HG03565 (cell line): ENCODE measurements at regions not wholly inside any gene's neighbourhood (a gene's known extent, or its start where the extent isn't known, plus 50 kb on each side); places are given as distances from the start of the nearest gene placed in this dataset.
"Not testable (repeated sequence)": the region's sequence is repeated elsewhere in the genome, so short reads cannot be mapped to it uniquely, and the experiment has no call there.

Source experiments
- ATAC-seq: cut with Tn5 transposase; IDR thresholded peaks from one replicate; pipeline ENCODE4 v1.9.1; 2021; ENCODE audit warnings: mild to moderate bottlenecking, moderate library complexity; ENCODE audit not compliant: unreplicated experiment

DNA sequence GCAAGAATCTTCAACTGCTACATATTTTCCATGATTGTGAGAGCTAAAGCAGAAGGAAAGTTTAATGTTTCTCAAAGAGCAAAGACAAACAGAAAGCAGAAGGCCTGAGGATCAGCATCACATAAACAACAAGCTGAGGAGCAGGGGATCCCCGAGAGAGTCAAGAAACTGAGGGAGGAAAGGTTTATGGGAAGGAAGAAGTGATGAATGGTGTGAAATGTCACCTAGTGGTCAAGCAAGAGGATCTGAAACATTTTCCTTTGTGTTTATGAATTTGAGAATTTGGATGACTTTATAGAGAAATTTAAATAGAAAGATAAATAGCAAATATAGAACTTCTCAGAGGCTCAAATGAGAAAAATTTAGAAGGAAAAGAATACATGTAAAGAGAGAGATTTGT lies 481.9 kb downstream of the CHSY3 start:
- ATAC-seq = no peak

DNA sequence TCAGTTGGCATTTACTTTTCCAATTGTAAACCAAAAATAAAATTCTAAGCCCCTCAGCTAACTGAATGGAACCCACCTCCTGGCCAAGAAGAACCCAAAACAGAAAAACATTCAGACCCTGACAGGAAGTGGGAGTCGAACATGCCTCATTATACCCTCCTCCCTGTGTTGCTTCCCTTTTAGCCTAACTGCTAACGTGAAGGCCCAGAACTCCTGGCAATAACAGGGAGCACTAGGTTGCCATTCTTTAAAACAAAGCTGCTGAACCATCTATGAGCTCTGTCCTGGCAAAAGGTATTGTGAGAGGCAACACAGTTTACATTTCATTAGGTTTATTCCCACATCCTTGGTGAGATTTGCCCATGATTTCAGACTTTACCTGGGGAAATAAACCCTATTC lies 481.4 kb downstream of the CHSY3 start:
- no peak for ATAC-seq

DNA sequence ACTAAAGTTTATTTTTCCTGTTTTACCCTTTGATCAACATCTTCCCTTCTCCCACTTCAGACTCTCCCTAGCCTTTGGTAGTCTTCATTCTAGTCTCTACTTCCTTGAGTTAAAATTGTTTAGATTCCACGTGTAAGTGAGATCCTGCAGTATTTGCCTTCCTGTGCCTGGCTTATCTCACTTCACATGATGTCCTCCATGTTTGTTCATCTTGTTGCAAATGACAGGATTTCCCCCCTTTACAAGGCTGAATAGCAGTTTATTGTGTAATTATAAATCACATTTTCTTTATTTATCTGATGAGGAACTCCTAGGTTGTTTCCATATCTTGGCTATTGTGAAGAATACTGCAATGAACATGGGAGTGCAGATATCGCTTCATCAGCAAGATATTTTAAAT lies 461.7 kb downstream of the CHSY3 start:
- ATAC-seq = no peak

DNA sequence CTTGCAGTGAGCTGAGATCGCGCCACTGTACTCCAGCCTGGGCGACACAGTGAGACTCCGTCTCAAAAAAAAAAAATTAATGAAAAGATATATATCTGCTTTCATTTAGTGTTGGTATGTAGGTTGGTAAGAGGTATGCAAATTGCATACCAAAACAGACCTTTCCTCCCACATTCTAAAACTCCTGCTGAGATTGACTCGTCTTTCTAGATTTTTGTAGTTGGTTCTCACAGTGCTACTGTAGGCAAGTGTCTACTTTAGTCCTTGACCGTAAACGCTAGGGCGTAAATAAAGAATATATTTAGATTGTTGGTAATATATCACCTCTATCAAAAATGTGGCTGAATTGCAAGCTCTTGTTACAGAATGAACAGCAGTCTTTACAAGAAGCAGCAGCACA lies 445.9 kb downstream of the CHSY3 start:
- ATAC-seq = no peak

DNA sequence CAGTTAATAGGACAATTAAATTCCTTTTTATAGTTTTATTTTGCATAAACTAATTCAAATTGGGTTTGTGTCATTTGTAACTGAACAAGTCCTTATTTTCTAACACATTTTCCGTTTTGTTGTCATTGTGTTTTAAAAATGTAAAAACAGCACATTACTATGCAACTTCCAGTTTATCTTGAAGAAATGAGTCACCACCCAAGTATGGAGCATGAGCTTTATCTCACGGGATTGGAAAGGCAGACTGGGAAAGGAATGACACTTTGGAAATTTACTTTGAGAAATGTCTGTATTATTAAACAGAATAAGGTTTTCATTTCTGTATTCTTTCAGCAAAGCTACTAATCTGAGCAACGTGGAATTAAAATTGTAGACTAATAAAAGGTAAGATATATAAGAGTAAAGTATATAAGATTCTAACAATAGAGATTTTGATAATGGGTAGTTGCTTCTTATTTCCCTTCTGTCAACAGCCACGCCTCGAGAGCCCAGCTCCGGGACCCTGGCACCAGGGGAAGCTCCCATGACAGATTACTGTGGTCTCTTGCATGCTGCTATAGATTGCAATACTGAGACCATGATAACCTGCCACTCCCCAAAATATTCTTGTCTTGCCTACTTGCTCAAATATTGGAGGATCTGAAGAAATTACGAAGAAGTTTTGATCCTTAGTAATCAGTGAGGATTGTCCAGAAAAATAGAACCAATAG lies 433.1 kb downstream of the CHSY3 start:
- ATAC-seq = no peak

DNA sequence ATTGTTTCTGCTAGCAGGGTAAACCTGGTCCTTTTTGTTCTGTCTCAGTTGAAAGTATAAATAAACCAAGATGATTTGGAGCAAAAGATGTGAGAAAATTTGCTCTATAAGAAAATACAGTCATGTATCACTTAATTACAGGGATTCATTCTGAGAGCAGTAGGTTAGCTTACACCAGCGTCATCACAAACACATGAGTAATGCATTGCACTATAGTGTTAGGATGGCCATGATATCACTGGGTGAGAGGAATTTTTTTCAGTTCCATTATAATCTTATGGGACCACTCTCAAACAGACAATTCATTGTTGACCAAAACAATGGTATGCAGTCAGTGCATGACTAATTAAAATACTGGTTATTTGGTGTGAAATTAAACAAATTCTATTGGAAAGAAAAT lies 430.9 kb downstream of the CHSY3 start:
- ATAC-seq = no peak

DNA sequence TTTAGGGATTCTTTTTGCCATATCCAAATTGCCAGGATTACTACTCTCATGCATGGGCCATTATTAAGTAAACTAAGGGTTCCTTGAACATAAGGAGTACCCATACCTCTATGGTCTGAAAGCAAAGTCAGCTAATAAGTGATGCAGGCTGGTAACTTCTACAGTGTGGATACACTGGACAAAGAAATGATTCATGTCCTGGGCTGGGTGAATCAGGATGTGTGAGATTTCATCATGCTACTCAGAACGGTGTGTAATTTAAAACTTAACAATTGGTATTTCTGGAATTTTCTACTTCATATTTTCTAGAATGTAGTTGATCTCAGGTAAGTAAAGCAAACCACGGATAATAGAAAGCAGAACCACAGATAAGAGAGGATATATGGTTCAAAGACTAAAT lies 428.8 kb downstream of the CHSY3 start:
- no peak for ATAC-seq

DNA sequence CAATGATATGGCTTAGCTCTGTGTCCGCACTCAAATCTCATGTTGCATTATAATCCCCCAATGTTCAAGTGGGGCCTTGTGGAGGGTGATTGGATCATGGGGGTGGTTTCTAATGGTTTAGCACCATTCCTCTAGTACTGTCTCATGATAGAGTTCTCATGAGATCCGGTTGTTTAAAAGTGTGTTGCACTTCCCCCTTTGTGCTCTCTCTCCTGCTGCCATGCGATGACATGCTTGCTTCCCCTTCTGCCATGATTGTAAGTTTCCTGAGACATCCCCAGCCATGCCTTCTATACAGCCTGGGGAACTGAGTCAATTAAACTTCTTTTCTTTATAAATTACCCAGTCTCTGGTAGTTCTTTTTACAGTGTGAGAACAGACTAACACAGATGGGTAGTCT lies 427.1 kb downstream of the CHSY3 start:
- no peak for ATAC-seq

DNA sequence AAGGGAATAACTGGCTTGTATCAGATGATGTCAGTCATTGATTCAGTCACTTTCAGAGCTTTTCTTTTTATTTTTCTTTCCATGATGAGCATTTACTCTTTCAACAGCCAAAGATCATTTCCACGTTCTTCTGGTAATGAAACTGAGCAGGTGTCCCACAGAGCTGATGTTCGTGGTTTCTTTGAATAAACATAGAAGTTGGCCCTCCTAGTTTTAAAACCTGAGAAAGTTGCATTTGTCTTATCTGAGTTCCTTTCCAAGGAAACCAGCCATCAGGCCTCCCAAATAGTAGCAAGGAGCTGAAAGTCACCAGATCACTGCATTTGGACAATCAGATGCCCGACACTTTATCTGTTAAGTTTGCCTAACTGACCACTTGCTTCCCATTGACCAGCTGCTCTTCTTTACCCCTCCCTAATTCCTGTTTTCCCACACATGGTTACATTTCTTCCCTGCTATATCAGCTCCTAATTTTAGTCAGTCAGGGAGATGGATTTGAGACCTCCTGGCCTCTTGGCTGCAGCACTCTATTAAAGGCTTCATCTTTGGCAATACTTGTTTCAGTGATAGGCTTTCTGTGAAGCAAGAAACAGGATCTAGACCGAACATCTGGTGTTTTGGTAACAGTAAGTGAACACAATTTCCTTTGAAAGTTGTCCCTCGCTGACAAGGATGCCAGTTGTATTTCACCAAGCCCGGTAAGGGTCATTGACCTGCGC lies 420.8 kb downstream of the CHSY3 start:
- ATAC-seq = no peak

DNA sequence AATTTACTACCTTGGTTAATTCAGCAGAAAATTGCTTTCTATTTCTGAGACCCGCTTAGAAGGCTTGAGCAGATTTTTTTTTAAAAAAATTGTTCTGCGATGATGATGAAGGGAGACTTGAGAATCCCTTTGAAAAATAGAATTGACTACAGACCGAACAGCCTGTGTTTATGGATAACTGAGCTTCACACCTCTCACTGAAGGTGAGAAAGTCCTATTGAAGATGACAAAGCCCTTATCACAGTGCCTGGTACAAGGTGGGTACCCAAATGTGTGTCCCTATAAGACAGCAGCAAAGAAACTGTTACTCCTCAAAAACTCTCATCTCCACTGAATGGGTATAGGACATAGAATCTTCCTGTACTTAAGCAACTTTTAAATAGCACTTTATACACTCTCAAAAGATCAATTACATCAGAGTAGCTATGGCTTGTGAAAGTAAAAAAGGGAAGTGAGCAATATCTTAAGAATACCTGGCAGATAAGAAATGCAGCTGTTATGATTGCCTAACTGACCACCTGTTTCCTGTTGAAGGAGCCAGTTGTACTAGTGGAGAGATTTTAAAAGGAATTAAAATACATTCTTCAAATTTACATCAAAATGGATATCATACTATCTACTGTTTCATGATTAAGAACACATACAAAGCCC lies 419.7 kb downstream of the CHSY3 start:
- ATAC-seq = peak; percentile 100

DNA sequence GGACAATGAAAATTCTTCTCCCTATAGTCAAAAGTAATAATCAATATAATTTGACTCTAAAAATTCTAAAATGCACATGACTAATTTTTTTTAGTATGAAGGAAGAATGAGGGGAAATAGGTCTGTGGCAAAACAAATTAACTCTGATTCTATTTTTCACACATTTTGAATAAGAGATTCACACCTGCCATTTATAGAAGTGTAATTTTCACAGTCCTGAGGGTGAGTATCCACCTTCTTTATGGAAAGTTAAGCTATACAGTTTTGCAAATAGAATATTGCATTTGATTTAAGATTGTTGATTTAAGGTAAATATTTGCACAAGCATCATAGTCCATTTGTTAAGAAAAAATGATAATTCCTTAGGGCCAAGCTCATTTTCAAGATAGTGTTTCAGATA lies 417.7 kb downstream of the CHSY3 start:
- no peak for ATAC-seq

DNA sequence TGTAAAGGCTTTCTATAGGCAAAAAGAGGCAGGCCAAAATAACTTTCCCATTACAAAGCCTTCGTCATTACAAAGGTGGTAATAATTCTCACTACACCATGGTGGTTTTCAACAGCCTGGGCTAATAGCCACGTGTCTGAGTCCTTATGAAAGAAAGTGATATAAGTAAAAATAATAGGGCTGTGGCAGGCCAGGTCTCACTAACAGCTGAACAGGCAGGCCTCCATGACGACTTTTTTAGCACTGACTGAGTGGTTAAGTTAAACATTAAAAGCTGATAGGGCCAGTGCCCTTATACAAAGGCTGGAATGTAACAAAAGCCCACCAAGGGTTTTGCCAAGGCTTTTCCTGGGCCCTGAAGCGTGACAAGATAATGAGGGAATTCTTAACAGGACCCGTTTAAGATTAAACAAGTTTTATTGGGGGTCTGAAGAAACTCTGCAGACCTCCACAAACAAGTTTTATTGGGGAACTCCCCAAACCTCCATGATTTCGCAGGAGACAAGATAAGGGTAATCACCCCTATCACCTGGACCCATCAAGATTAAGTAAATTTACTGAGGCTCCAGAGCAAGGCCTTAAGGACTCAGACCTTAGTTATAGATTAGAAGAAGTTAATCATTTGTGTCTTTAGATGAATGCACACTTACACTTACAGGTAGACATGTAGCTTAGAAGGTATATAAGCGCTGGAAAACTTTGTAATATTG lies 412.9 kb downstream of the CHSY3 start:
- peak; percentile 51 for ATAC-seq

DNA sequence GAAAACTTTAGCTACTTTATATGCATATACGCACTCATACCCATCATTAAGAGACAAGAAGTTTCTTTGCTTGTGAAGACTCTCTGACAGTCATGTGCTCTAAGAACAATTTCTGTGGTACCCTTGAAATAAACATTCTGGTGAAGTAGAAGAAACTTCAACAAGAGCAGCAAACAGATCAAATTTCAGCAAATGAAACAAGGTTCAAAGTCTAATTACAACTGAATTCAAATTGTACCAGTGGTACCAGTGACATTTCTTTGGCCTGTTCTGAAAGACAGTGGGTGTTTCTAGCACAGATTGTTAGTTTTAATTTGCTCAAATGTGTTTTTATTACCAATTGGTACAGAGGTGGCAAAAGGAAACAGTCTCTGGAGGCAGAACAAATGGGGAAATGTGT lies 391.0 kb downstream of the CHSY3 start:
- no peak for ATAC-seq

DNA sequence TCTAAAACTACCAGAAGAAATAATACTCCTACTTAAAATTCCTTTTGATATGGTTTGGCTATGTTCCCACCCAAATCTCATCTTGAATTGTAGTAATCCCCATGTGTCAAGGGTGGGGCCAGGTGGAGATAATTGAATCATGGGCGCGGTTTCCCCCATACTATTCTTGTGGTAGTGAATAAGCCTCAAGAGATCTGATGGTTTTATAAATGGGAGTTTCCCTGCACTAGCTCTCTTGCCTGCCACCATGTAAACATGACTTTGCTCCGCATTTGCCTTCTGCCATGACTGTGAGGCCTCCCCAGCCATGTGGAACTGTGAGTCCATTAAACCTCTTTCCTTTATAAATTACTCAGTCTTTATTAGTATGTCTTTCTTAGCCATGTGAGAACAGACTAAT lies 390.5 kb downstream of the CHSY3 start:
- ATAC-seq = not testable (repeated sequence)

DNA sequence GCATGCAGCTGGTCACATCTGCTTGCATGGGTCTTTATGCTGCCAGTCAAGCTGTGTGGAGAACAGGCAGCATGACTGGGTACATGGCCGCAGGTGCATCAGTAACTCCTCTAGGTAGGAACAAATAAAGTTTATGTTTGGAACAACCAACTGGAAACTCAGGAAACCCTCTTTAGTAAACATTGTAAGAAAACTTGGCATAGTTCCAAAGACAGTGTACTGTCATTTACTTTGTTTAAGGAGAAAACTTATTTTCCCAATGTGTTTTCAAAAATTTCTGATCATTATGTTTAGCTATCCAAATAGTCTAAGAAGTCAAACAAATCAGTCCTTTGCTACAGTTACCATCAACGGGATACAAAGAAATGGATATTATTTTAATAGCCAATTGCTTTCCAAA lies 386.0 kb downstream of the CHSY3 start:
- no peak for ATAC-seq

DNA sequence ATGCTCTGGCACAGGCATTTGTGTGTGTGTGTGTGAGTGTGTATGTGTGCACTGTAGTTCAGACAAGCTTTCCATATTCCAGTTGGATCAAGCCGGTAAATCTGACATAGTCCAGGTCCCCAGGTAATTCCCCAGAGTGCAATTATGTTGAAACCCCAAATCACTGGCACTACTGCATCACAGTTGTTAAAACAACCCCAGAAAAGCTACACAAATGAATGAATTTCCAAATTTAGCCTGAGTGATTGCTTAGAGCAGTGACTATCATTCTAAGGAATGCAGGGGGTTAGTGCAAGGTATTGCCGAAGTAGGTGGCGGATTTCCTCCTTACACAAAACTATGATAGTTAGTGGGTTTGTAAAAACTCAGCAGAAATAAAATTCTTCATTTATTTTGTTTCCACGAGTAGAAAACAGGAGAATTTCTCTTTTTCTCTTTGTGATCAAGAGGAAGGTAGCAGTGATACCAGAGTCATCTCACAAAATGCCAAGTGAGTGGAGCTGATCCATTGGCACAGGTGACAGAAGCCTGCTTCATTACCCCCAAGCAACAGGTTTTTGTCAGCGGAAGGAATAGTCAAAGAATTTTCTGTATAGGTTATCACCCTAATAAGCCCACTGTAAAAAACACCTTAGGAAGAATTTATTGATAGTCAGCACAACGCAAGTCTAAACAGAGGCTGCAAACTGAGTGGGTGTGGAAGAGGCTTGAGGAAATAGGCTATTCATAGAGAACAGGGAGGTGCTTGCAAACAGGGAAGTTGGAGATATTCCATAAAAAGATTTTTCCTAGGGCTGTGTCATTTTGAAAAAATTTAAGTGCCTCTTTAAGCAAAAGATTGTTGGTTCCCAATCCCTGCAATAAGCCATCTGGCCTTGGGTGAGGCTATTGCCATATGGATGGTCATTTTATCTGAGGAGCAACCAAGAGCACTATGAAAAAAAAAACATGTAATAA lies 385.1 kb downstream of the CHSY3 start:
- ATAC-seq = no peak

DNA sequence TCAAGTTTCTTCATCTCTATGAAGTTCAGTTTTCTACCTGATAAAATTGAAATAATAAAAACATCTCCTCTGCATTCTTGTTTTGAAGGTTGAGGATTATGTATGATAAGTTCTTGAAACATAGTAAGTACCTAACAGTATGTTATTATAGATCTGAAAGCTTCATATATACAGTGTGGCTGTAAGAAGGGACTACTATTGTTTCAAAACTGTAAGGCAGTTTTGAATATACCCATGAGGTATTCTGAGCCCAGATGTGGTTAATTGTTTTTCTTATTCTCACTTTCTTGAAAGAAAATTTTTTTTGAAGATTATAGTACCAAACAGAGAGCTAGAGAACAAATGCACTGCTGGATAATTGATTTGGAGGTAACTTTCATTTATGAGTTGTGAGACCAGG lies 383.2 kb downstream of the CHSY3 start:
- ATAC-seq = no peak

DNA sequence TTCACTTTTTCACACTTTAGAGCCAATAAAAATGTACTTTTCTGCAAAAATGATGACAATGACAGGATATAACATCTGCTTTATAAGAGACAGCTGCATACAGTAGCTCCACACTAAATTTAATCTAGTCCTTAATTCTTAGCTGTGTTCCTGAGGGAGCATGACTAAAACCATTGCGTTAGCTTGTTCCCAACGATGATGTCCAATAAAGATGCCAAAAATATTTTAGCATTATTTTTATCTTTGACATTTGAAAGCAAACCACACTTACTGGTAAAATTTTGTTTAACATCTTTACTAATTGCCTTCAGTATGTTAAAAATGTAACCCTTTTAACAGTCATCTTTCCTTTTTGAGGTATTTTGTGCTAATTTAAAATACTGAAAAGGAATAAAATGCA lies 382.7 kb downstream of the CHSY3 start:
- no peak for ATAC-seq

DNA sequence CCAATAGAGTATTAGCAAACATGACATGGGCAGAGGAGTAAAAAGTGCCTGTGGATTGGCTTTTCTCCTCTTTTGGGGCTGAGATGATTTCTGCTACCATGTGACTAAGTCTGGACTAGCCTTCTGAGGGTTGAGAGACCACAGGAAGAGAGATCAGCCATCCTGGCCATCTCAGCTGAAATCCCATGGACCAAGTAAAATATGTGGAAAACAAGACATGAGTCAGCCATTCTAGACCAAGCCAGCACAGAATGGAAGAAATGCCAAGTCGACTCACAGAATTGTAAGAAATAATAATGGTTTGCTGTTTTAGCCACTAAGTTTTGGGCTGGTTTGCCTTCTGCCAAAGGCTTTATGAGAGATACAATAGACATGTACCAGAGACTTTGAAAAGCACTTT lies 377.8 kb downstream of the CHSY3 start:
- no peak for ATAC-seq

DNA sequence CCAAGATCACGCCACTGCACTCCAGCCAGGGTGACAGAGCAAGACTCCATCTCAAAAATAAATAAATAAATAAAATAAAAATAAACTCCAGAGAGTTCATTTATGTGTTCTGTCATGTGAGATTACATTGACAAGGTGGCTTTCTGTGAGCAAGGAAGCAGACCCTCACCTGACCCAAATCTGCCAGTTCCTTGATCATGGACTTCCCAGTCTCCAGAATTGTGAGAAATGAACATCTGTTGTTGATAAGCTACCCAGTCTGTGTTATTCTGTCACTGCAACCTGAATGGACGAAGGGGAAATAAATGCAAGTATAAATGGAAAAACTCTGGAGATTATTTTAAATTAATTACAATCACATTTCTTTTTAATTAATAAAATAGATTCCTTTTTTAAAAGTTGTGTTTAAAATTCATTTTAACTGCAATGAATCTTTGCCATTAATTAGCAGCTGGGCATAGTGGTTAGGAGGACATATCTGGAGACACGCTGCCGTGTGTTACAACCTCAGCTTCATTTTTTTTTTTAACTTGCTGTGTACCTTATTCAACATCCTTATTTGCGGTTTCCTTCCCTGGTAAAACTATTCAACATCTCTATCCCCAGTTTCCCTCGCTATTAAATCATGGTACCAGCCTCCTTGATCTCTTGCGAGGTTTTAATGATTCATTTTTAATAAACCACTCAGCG lies 376.4 kb downstream of the CHSY3 start:
- ATAC-seq = no peak
